AG04450 (cell line): ENCODE measurements at regions not wholly inside any gene's neighbourhood (a gene's known extent, or its start where the extent isn't known, plus 50 kb on each side); places are given as distances from the start of the nearest gene placed in this dataset.

Experiments used
- CTCF ChIA-PET: fragments of 300-600, 350-600 bp; formaldehyde crosslinking; extraction: SDS; loops from one replicate; lab custom pipeline; 2022; ENCODE audit warnings: antibody characterized with exemption, inconsistent platforms; lab: Charles Lee
- POLR2A ChIA-PET: fragments of 350-600 bp; formaldehyde crosslinking; extraction: SDS; loops from one replicate; lab custom pipeline; 2021; ENCODE audit warnings: antibody characterized with exemption, inconsistent platforms; lab: Yijun Ruan, JAX
- DNase-seq: peaks from one replicate; pipeline ENCODE4 v3.0.0-alpha.2; 2011; ENCODE audit warnings: low read depth, low spot score
- H3K27ac ChIP-seq: one replicate; pipeline ENCODE4 v1.5.1; 2012; ENCODE audit warnings: low read depth, low read length, control low read depth
- H3K27me3 ChIP-seq: one replicate; pipeline ENCODE4 v1.6.0; 2012; ENCODE audit warnings: low read length; ENCODE audit not compliant: control insufficient read depth, insufficient read depth
- H3K4me3 ChIP-seq: 2 replicates; pipeline ENCODE4 v1.5.1; 2011; ENCODE audit warnings: mild to moderate bottlenecking, low read depth, low read length, control low read depth
- H3K9me3 ChIP-seq: 2 replicates; pipeline ENCODE4 v1.5.1; 2012; ENCODE audit warnings: low read length; ENCODE audit not compliant: control insufficient read depth, insufficient read depth
- TF ChIP-seq, protein P1 (sequence below): IDR thresholded peaks from 2 replicates; pipeline ENCODE4 v1.5.1; 2011; ENCODE audit warnings: low read depth, low read length, control low read depth, inconsistent platforms

DNA sequence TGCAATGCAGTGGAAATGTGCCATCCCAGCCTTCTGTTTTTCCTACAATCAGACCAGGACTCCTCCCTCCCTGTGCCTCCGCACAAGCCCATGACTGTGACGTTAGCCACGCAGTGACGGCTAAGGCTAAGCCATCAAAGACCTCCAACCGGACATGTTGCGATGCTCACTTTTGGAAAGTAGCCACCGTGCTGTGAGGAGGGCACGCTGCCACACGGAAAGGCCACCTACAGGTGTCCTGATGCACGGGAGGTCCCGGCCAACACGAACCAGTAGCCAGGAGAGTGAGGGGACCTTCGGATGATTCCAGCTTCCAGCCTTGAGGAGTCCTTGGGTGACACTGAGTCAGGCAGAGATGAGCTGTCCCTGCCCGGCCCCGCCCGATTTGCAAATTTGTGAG, 53.9 kb downstream of the FOXL1 start:
- CTCF ChIA-PET: no interaction called here
- POLR2A ChIA-PET: no interaction called here
- TF ChIP-seq, protein P1, sequence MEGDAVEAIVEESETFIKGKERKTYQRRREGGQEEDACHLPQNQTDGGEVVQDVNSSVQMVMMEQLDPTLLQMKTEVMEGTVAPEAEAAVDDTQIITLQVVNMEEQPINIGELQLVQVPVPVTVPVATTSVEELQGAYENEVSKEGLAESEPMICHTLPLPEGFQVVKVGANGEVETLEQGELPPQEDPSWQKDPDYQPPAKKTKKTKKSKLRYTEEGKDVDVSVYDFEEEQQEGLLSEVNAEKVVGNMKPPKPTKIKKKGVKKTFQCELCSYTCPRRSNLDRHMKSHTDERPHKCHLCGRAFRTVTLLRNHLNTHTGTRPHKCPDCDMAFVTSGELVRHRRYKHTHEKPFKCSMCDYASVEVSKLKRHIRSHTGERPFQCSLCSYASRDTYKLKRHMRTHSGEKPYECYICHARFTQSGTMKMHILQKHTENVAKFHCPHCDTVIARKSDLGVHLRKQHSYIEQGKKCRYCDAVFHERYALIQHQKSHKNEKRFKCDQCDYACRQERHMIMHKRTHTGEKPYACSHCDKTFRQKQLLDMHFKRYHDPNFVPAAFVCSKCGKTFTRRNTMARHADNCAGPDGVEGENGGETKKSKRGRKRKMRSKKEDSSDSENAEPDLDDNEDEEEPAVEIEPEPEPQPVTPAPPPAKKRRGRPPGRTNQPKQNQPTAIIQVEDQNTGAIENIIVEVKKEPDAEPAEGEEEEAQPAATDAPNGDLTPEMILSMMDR: no peak
- Histone ChIP-seq H3K27me3 (no peaks in the 10 kb centered on the region), H3K9me3 (no peaks in the 10 kb centered on the region; the same call in none of the 2 replicates), H3K4me3 (no peak overlapping the region), H3K27ac (no peak overlapping the region)
- DNase-seq: no peak

DNA sequence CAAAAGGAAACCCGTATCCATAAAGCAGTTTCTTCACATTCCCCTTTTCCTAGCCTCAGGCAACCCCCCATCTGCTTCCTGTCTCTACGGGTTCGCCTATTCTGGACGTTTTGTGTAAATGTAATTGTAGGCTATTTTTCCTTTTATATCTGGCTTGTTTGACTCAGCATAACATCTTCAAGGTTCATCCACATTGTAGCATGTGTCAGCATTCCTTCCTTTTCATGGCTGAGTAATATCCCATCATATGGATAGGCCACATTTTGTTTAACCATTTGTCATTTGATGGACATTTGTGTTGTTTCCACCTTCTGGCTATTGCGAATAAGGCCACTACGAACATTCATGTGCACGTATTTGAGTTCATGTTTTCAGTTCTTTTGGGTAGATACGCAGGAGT, 54.6 kb downstream of the FOXL1 start:
- TF ChIP-seq, protein P1: no peak
- ChIA-PET POLR2A (no interaction called here), CTCF (no interaction called here)
- no peak for DNase-seq
- Histone ChIP-seq H3K4me3 (no peak overlapping the region), H3K9me3 (no peaks in the 10 kb centered on the region; the same call in 1 of the 2 replicates), H3K27me3 (no peaks in the 10 kb centered on the region), H3K27ac (no peak overlapping the region)

DNA sequence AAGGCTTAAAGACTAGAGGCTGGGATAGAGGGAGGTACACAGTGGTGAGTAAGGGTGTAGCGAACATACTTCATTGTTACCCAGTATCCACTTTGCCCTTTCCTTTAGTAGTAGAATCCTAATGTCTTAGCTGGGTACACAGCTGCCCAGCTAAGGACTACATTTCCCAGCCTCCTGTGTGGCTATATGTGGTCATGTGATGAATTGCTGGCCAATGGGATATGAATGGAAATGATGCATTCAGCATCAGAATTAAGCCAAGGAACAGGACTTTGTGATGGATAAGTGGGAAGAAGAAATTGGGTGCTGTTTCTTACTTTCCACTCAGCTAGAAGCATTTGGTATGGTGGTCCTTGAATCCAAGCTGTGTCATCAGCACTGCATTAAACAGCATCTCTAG, 55.9 kb downstream of the FOXL1 start:
- TF ChIP-seq, protein P1: no peak
- DNase-seq: no peak
- Histone ChIP-seq H3K4me3 (no peak overlapping the region), H3K27me3 (no peaks in the 10 kb centered on the region), H3K27ac (no peak overlapping the region), H3K9me3 (no peaks in the 10 kb centered on the region; the same call in 1 of the 2 replicates)
- POLR2A ChIA-PET: no interaction called here
- CTCF ChIA-PET: no interaction called here

DNA sequence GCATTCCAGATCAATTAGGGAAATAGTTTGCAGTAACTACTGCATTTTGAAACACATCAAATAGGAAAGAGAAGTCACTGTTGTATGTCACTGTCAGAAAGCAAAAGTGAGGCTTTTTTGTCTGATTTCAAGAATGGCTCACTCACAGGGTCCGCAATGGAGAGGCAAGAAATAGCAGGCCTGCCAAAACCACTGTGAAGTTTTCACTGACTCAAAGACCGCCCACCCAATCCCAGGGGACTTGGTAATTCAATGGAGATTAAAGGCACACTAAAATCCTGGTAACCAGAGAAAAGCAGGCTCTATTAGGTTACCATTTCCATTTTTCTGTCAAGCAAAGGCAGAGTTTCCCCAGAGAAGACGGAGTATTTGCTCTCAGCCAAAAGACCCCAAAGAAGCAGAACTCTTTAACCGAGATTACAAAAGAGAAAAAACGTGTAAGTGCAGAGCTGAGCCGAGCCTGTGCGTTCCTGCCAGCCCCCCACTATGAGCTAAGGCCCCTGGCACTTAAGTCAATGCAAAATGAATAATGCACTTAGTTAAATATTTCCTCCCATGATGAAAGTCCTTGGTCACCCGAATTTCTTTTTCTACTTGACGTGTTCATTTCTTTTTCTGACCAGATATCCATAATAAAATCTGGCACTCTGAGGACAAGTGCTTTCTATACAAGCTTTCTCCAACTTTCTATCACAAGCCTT, 57.0 kb downstream of the FOXL1 start:
- Histone ChIP-seq H3K27me3 (no peaks in the 10 kb centered on the region), H3K27ac (no peak overlapping the region), H3K9me3 (no peaks in the 10 kb centered on the region; the same call in 1 of the 2 replicates), H3K4me3 (no peak overlapping the region)
- no peak for DNase-seq
- POLR2A ChIA-PET: no interaction called here
- TF ChIP-seq, protein P1: no peak
- CTCF ChIA-PET: no interaction called here

DNA sequence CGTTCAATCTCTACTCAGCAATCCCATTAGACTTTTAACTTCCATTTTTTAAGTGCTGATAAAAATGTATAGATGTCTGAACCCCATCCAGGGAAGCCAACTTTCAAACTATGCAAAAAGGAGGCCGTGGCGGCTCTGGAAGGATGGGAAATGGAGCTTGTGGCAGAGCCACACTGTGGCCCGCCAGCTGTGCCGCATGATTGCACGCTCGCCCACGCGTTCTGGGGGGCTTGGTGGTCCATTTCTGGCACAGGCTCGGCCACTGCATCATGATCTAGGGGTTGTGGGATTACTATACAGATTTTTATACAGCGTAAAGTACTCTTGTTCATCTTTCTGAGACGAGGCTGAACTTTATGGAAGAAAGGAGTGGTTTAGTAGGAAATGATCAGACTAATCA, 57.6 kb downstream of the FOXL1 start:
- no peak overlapping the region for H3K4me3 ChIP-seq
- TF ChIP-seq, protein P1: no peak
- H3K27ac ChIP-seq: no peak overlapping the region
- no peaks in the 10 kb centered on the region; the same call in 1 of the 2 replicates for H3K9me3 ChIP-seq
- no peaks in the 10 kb centered on the region for H3K27me3 ChIP-seq
- no peak for DNase-seq
- POLR2A ChIA-PET: no interaction called here
- CTCF ChIA-PET: no interaction called here
